Gastroesophageal sphincter (tissue), 4 donors: ENCODE measurements at regions not wholly inside any gene's neighbourhood (a gene's known extent, or its start where the extent isn't known, plus 50 kb on each side); places are given as distances from the start of the nearest gene placed in this dataset.
"Not testable (repeated sequence)": the region's sequence is repeated elsewhere in the genome, so short reads cannot be mapped to it uniquely, and the experiment has no call there.

Experiments
- ATAC-seq: fragments of 150-250 bp; one replicate; pipeline ENCODE4 v1.9.1; 2016; ENCODE audit warnings: mild to moderate bottlenecking, moderate library complexity
- H3K27ac ChIP-seq, 4 donors: fragments of 200-600 bp; sonication (generic) in 3 of 4; 1 replicate in 3 of 4; 2 replicates in 1 of 4; pipeline ENCODE4 v1.5.1; 2016 to 2019
- H3K27me3 ChIP-seq: fragments of 200-600 bp; sonication (generic); one replicate; pipeline ENCODE4 v1.5.1; 2019
- H3K36me3 ChIP-seq, 2 donors: fragments of 200-600 bp; sonication (generic); one replicate each; pipeline ENCODE4 v1.5.1; 2019; ENCODE audit warnings: control low read depth in 1 of 2
- H3K4me1 ChIP-seq, 3 donors: fragments of 200-600 bp; sonication (generic); 1 replicate in 2 of 3; 2 replicates in 1 of 3; pipeline ENCODE4 v1.5.1; 2016 to 2019; ENCODE audit warnings: control low read depth in 2 of 3
- H3K4me3 ChIP-seq, 2 donors: fragments of 200-600 bp; sonication (generic); one replicate each; pipeline ENCODE4 v1.5.1; 2019; ENCODE audit warnings: mild to moderate bottlenecking in 1 of 2, moderate library complexity in 1 of 2
- H3K9me3 ChIP-seq, 3 donors: fragments of 200-600 bp; sonication (generic); one replicate each; pipeline ENCODE4 v1.5.1; 2017 to 2019; ENCODE audit warnings: control low read depth in 2 of 3
- CTCF ChIP-seq, 4 experiments: fragments of 200-600 bp in 2 of 4; fragments of 450-650 bp in 2 of 4; sonication (generic) in 1 of 4; IDR thresholded peaks; one replicate each; pipeline ENCODE4 v1.5.1; 2017 to 2019; ENCODE audit warnings: antibody characterized with exemption in 4 of 4, mild to moderate bottlenecking in 2 of 4, moderate library complexity in 2 of 4
- EP300 ChIP-seq: sonication (generic); formaldehyde crosslinking; IDR thresholded peaks from one replicate; pipeline ENCODE4 v1.6.1; 2017; ENCODE audit warnings: antibody characterized with exemption, mild to moderate bottlenecking
- POLR2A ChIP-seq, 2 donors: fragments of 450-650 bp; IDR thresholded peaks; one replicate each; pipeline ENCODE4 v1.6.1; 2017; ENCODE audit warnings: antibody characterized with exemption in 2 of 2, mild to moderate bottlenecking in 2 of 2, moderate library complexity in 1 of 2
- POLR2AphosphoS5 ChIP-seq: sonication (generic); formaldehyde crosslinking; IDR thresholded peaks from one replicate; pipeline ENCODE4 v1.6.1; 2017; ENCODE audit warnings: antibody characterized with exemption
- WGBS, 2 donors: methylation state at CpG; one replicate each; pipeline ENCODE4 v1.1.5; 2018; ENCODE audit warnings: low coverage in 1 of 2; 5-methylcytosine and 5-hydroxymethylcytosine counted together

GRCh38 chr5:67985686-67986387 is 229.7 kb upstream of the PIK3R1 start:
- H3K4me3 ChIP-seq: no peak overlapping the region
- WGBS, 2 donors: 23 to 50% methylated on average over 1 to 3 of the region's 3 CpGs
- H3K27me3 ChIP-seq: no peaks in the 10 kb centered on the region
- H3K27ac ChIP-seq: peak overlapping the region; percentile 61 to 77 (median 63)
- TF ChIP-seq CTCF (IDR thresholded peaks at IDR 0.05): no peak
- no peak for TF ChIP-seq POLR2A (IDR thresholded peaks at IDR 0.05)
- TF ChIP-seq EP300: no peak
- no peak for TF ChIP-seq POLR2AphosphoS5
- H3K36me3 ChIP-seq: no peaks in the 10 kb centered on the region
- peak; percentile 44 for ATAC-seq
- peaks cover 0 to 23% (median 10%) of the 10 kb centered on the region in 3 donors for H3K4me1 ChIP-seq
- no peaks in the 10 kb centered on the region for H3K9me3 ChIP-seq

GRCh38 chr5:67984546-67984945 is 231.0 kb upstream of the PIK3R1 start:
- WGBS, 2 donors: 76 to 83% methylated on average over 2 of the region's 2 CpGs
- ATAC-seq: no peak
- no peaks in the 10 kb centered on the region for H3K9me3 ChIP-seq

GRCh38 chr5:67983251-67984110 is 232.1 kb upstream of the PIK3R1 start:
- Histone ChIP-seq H3K27me3 (no peaks in the 10 kb centered on the region), H3K9me3 (no peaks in the 10 kb centered on the region), H3K36me3 (no peaks in the 10 kb centered on the region), H3K4me3 (no peak overlapping the region), H3K27ac (peak overlapping the region in 2 of 4 donors; percentile 4 to 16), H3K4me1 (peaks cover 0 to 36% (median 10%) of the 10 kb centered on the region in 3 donors)
- TF ChIP-seq EP300 (no peak), CTCF (IDR thresholded peaks at IDR 0.05) (no peak), POLR2AphosphoS5 (no peak), POLR2A (IDR thresholded peaks at IDR 0.05) (no peak)
- WGBS, 2 donors: 88 to 89% methylated on average over 4 to 7 of the region's 7 CpGs
- no peak for ATAC-seq

More at GRCh38 chr5:67984546-67984945, 231.0 kb upstream of the PIK3R1 start:
- TF ChIP-seq EP300: no peak
- TF ChIP-seq CTCF (IDR thresholded peaks at IDR 0.05): no peak
- Histone ChIP-seq H3K4me3 (no peak overlapping the region), H3K27me3 (no peaks in the 10 kb centered on the region), H3K27ac (no peak overlapping the region), H3K36me3 (no peaks in the 10 kb centered on the region), H3K4me1 (peaks cover 0 to 32% (median 10%) of the 10 kb centered on the region in 3 donors)

GRCh38 chr5:67982160-67982559 is 233.4 kb upstream of the PIK3R1 start:
- 83 to 86% methylated on average over 1 to 4 of the region's 4 CpGs for WGBS, 2 donors
- not testable (repeated sequence) for H3K27me3 ChIP-seq, H3K36me3 ChIP-seq, ATAC-seq, H3K4me3 ChIP-seq, H3K9me3 ChIP-seq
- H3K4me1 ChIP-seq: peaks cover 3 to 49% (median 10%) of the 10 kb centered on the region in 3 donors
- peak overlapping the region in 2 of 4 donors; percentile 60 to 72 for H3K27ac ChIP-seq

- Histone ChIP-seq H3K36me3 (no peaks in the 10 kb centered on the region), H3K27me3 (no peaks in the 10 kb centered on the region), H3K27ac (peak overlapping the region in 3 of 4 donors; percentile 10 to 27 (median 20)), H3K9me3 (no peaks in the 10 kb centered on the region), H3K4me1 (peaks cover 0 to 54% (median 3%) of the 10 kb centered on the region in 3 donors), H3K4me3 (no peak overlapping the region)
- TF ChIP-seq POLR2A (IDR thresholded peaks at IDR 0.05): no peak
- TF ChIP-seq CTCF (IDR thresholded peaks at IDR 0.05): no peak
- TF ChIP-seq EP300: no peak
- no peak for TF ChIP-seq POLR2AphosphoS5
- no peak for ATAC-seq
- WGBS, 2 donors: 35 to 36% methylated on average over 1 to 2 of the region's 2 CpGs
These were observed 237.4 kb upstream of the PIK3R1 start for GRCh38 chr5:67978171-67978570.
